ENCODE measurements at regions not wholly inside any gene's neighbourhood (a gene's known extent, or its start where the extent isn't known, plus 50 kb on each side); places are given as distances from the start of the nearest gene placed in this dataset.

- peak overlapping the region; percentile 29 for H3K27ac ChIP-seq
- H3K4me3 ChIP-seq: no peak overlapping the region
- DNase-seq (ENCODE audit: low spot score in 2 of 2): no peak
- H3K36me3 ChIP-seq: no peaks in the 10 kb centered on the region
- peaks cover 15% of the 10 kb centered on the region for H3K4me1 ChIP-seq
- H3K27me3 ChIP-seq: no peaks in the 10 kb centered on the region
- no peak for TF ChIP-seq POLR2AphosphoS5 (IDR thresholded peaks at IDR 0.05)
- TF ChIP-seq CTCF (IDR thresholded peaks at IDR 0.05): no peak
- no peak for TF ChIP-seq POLR2A (IDR thresholded peaks at IDR 0.05)
- TF ChIP-seq EP300 (IDR thresholded peaks at IDR 0.05): no peak
- WGBS: 100% methylated on average over 4 of the region's 4 CpGs
- H3K9me3 ChIP-seq: no peaks in the 10 kb centered on the region
Measured at GRCh38 chr1:232222614-232223013, 407.3 kb downstream of the SIPA1L2 start.

DNA sequence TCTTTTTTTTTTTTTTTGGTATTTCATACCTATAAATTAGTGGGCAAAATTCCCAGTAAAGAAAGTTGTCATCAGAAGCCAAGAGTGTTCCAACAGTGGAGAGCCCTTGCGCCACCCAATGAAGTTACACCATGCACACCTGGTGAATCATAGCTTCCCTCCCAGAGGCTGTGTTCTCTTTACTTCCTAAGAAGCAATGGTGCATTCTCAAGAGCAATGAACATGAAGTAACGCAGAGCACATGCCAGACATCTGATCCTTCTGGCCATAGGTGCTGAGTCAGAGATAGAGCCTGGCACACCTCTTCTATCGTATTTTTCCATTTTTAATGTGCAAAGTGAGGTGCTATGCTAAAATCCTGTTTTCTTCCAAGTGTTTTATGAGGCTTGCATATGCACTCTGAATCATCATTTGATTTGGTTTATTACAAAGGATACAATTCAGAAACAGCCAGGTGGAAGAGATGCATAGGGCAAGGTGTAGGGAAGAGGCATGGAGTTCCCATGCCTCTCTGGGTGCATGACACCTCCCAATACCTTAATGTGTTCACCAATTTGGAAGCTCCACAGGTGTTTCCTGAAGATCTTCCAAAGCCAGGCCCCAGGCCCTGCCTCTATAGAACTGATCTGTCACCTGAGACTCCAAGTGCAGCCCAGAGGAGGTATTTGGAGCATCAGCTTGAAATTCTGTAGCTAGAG, 408.0 kb downstream of the SIPA1L2 start:
- DNase-seq (ENCODE audit: low spot score in 2 of 2): no peak
- TF ChIP-seq POLR2AphosphoS5 (IDR thresholded peaks at IDR 0.05) (peak in 1 of 3 donors; percentile 36), CTCF (IDR thresholded peaks at IDR 0.05) (no peak)
- Histone ChIP-seq H3K27ac (peak overlapping the region; percentile 29), H3K9me3 (no peaks in the 10 kb centered on the region), H3K4me3 (no peak overlapping the region), H3K4me1 (peaks cover 15% of the 10 kb centered on the region), H3K27me3 (no peaks in the 10 kb centered on the region), H3K36me3 (no peaks in the 10 kb centered on the region)
- 48% methylated on average over 3 of the region's 3 CpGs for WGBS

- no peak for TF ChIP-seq CTCF (IDR thresholded peaks at IDR 0.05)
- TF ChIP-seq EP300 (IDR thresholded peaks at IDR 0.05): no peak
- TF ChIP-seq POLR2A (IDR thresholded peaks at IDR 0.05): no peak
- no peak for TF ChIP-seq POLR2AphosphoS5 (IDR thresholded peaks at IDR 0.05)
- H3K27ac ChIP-seq: no peak overlapping the region
- 61% methylated on average over 6 of the region's 7 CpGs for WGBS
- DNase-seq (ENCODE audit: low spot score in 2 of 2): no peak
- H3K4me3 ChIP-seq: no peak overlapping the region
- no peaks in the 10 kb centered on the region for H3K9me3 ChIP-seq
- no peaks in the 10 kb centered on the region for H3K36me3 ChIP-seq
- H3K4me1 ChIP-seq: peaks cover 15% of the 10 kb centered on the region
- H3K27me3 ChIP-seq: no peaks in the 10 kb centered on the region
Measured at GRCh38 chr1:232218955-232219865, 410.7 kb downstream of the SIPA1L2 start.

DNA sequence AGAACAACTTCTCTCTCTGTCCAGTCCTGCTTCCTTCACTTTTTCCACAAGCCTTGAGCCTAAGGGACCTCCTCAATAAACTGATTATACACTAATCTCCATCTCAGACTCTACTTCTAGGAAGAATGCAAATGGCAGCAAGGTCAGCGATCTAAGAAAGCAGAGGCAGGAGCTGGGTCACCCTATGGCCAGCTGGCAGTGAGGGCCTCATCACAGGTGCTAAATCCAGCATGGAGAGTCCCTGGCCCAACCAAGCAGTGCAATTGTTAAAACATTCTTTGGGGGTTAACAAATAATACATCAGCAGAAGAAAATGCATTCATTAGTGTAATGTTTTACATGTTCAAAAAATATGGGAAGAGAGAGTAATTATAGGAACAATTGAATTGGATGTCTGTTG, 416.0 kb downstream of the SIPA1L2 start:
- DNase-seq (ENCODE audit: low spot score in 2 of 2): no peak
- WGBS: 80% methylated on average over 1 of the region's 1 CpG
- Histone ChIP-seq H3K9me3 (no peaks in the 10 kb centered on the region), H3K27me3 (no peaks in the 10 kb centered on the region), H3K36me3 (no peaks in the 10 kb centered on the region), H3K27ac (no peak overlapping the region), H3K4me3 (no peak overlapping the region), H3K4me1 (no peaks in the 10 kb centered on the region)
- TF ChIP-seq CTCF (IDR thresholded peaks at IDR 0.05) (no peak), EP300 (IDR thresholded peaks at IDR 0.05) (no peak), POLR2A (IDR thresholded peaks at IDR 0.05) (no peak), POLR2AphosphoS5 (IDR thresholded peaks at IDR 0.05) (no peak)

- Histone ChIP-seq H3K27ac (no peak overlapping the region), H3K4me1 (no peaks in the 10 kb centered on the region), H3K36me3 (no peaks in the 10 kb centered on the region), H3K27me3 (no peaks in the 10 kb centered on the region), H3K9me3 (no peaks in the 10 kb centered on the region), H3K4me3 (no peak overlapping the region)
- WGBS: 60% methylated on average over 1 of the region's 1 CpG
- no peak for DNase-seq (ENCODE audit: low spot score in 2 of 2)
- TF ChIP-seq EP300 (IDR thresholded peaks at IDR 0.05) (no peak), POLR2AphosphoS5 (IDR thresholded peaks at IDR 0.05) (no peak), CTCF (IDR thresholded peaks at IDR 0.05) (no peak), POLR2A (IDR thresholded peaks at IDR 0.05) (no peak)
Measured at GRCh38 chr1:232212253-232212652, 417.7 kb downstream of the SIPA1L2 start.
